Central memory CD8-positive, alpha-beta T cell (primary cell): ENCODE measurements at regions not wholly inside any gene's neighbourhood (a gene's known extent, or its start where the extent isn't known, plus 50 kb on each side); places are given as distances from the start of the nearest gene placed in this dataset.
"Not testable (repeated sequence)": the region's sequence is repeated elsewhere in the genome, so short reads cannot be mapped to it uniquely, and the experiment has no call there.

Source experiments
- ATAC-seq: fragments of 150-1000 bp; cut with Tn5 transposase; replicated peaks from 2 replicates; pipeline ENCODE4 v1.10.0; 2022; ENCODE audit warnings: mild to moderate bottlenecking, moderate FRiP score, moderate number of reproducible peaks; ENCODE audit not compliant: poor library complexity, severe bottlenecking; ENCODE audit errors: extremely low read depth
- DNase-seq, 2 donors: peaks; one replicate each; pipeline ENCODE4 v3.0.0; 2021; ENCODE audit warnings: low spot score in 2 of 2
- H3K27ac Mint-ChIP-seq: one replicate; pipeline ENCODE4 v1.8.0; 2022; ENCODE audit warnings: low read depth, mild to moderate bottlenecking, moderate library complexity, mixed read lengths
- H3K27me3 Mint-ChIP-seq: one replicate; pipeline ENCODE4 v1.8.0; 2022; ENCODE audit warnings: mixed read lengths
- H3K36me3 Mint-ChIP-seq: one replicate; pipeline ENCODE4 v1.8.0; 2022; ENCODE audit warnings: mild to moderate bottlenecking, moderate library complexity, mixed read lengths; ENCODE audit not compliant: insufficient read depth
- H3K4me1 Mint-ChIP-seq: one replicate; pipeline ENCODE4 v1.8.0; 2022; ENCODE audit warnings: mixed read lengths
- H3K4me3 Mint-ChIP-seq: one replicate; pipeline ENCODE4 v1.8.0; 2022; ENCODE audit warnings: mild to moderate bottlenecking, moderate library complexity, mixed read lengths
- H3K9me3 Mint-ChIP-seq: one replicate; pipeline ENCODE4 v1.8.0; 2022; ENCODE audit warnings: mixed read lengths

GRCh38 chr12:22826446-22826981, 201.5 kb downstream of the ETNK1 start:
- not testable (repeated sequence) for H3K27ac Mint-ChIP-seq, DNase-seq, H3K4me3 Mint-ChIP-seq, ATAC-seq, H3K36me3 Mint-ChIP-seq, H3K4me1 Mint-ChIP-seq, H3K9me3 Mint-ChIP-seq
- peaks cover 32% of the 10 kb centered on the region for H3K27me3 Mint-ChIP-seq

GRCh38 chr12:22828066-22828465, 203.1 kb downstream of the ETNK1 start:
- DNase-seq = no peak
- Mint-ChIP-seq H3K27me3 (peaks cover 32% of the 10 kb centered on the region), H3K4me1 (no peaks in the 10 kb centered on the region), H3K9me3 (no peaks in the 10 kb centered on the region), H3K4me3 (no peak overlapping the region), H3K36me3 (no peaks in the 10 kb centered on the region), H3K27ac (no peak overlapping the region)
- no peak for ATAC-seq

- Mint-ChIP-seq H3K27ac (no peak overlapping the region), H3K4me1 (no peaks in the 10 kb centered on the region), H3K36me3 (no peaks in the 10 kb centered on the region), H3K9me3 (no peaks in the 10 kb centered on the region), H3K27me3 (no peaks in the 10 kb centered on the region), H3K4me3 (no peak overlapping the region)
- ATAC-seq (no peak), DNase-seq (no peak)
Observed at GRCh38 chr12:22835431-22835830, 210.5 kb downstream of the ETNK1 start.

- Mint-ChIP-seq H3K27me3 (no peaks in the 10 kb centered on the region), H3K36me3 (peaks cover 2% of the 10 kb centered on the region), H3K4me1 (no peaks in the 10 kb centered on the region), H3K9me3 (no peaks in the 10 kb centered on the region), H3K4me3 (no peak overlapping the region), H3K27ac (no peak overlapping the region)
- ATAC-seq (no peak), DNase-seq (no peak)
Observed at GRCh38 chr12:22850185-22850584, 225.2 kb downstream of the ETNK1 start.

DNA sequence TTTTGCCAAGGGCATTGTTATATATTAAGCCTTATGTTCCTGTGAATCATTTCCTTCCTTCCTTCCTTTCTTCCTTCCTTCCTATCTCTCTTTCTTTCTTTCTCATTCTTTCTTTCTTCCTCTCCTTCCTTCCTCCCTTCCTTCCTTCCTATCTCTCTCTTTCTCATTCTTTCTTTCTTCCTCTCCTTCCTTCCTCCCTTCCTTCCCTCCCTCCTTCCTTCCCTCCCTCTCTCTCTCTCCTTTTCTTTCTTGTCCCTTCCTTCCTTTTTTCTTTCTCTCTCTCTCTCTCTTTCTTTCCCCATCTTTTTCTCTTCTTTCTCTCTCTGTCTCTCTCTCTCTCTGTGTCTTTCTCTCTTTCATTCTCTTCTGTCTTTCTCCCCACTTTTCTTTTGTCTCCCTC, 226.6 kb downstream of the ETNK1 start:
- Mint-ChIP-seq H3K27me3 (no peaks in the 10 kb centered on the region), H3K36me3 (peaks cover 2% of the 10 kb centered on the region), H3K27ac (no peak overlapping the region), H3K4me1 (no peaks in the 10 kb centered on the region), H3K4me3 (no peak overlapping the region), H3K9me3 (no peaks in the 10 kb centered on the region)
- DNase-seq = no peak
- no peak for ATAC-seq

DNA sequence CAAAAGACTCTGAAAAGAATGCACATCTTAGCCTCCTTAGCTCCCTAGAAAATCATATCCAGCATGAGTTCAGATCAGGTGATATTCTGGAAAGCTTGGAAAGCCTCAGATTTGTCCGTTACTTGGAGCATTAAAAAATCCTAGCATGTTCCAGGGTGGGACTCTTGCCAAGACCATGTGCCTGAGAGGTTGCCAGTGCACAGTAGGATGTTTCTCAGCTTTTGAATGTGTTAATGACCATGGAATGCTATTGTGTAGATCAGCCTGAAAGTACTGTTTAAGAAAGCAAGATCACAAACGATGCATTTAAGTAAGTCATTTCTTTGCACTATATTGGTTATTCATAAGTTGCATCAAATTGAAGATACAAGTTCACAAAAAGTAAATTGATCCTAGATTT, 230.5 kb downstream of the ETNK1 start:
- ATAC-seq = no peak
- peaks cover 4% of the 10 kb centered on the region for H3K36me3 Mint-ChIP-seq
- H3K4me1 Mint-ChIP-seq = no peaks in the 10 kb centered on the region

GRCh38 chr12:22856178-22856577, 231.2 kb downstream of the ETNK1 start:
- DNase-seq (no peak), ATAC-seq (no peak)
- Mint-ChIP-seq H3K4me3 (no peak overlapping the region), H3K9me3 (no peaks in the 10 kb centered on the region), H3K27ac (no peak overlapping the region), H3K27me3 (peaks cover 20% of the 10 kb centered on the region), H3K36me3 (peaks cover 4% of the 10 kb centered on the region), H3K4me1 (no peaks in the 10 kb centered on the region)

More for the DNA sequence above, 230.5 kb downstream of the ETNK1 start:
- Mint-ChIP-seq H3K27ac (no peak overlapping the region), H3K27me3 (peaks cover 20% of the 10 kb centered on the region), H3K9me3 (no peaks in the 10 kb centered on the region), H3K4me3 (no peak overlapping the region)
- DNase-seq = no peak

GRCh38 chr12:22858849-22859570, 234.0 kb downstream of the ETNK1 start:
- H3K36me3 Mint-ChIP-seq = peaks cover 3% of the 10 kb centered on the region
- no peak for ATAC-seq
- no peaks in the 10 kb centered on the region for H3K4me1 Mint-ChIP-seq
- H3K9me3 Mint-ChIP-seq = no peaks in the 10 kb centered on the region
- no peak overlapping the region for H3K4me3 Mint-ChIP-seq
- H3K27ac Mint-ChIP-seq = no peak overlapping the region
- DNase-seq = no peak
- H3K27me3 Mint-ChIP-seq = peaks cover 32% of the 10 kb centered on the region

GRCh38 chr12:22860926-22861325, 236.0 kb downstream of the ETNK1 start:
- Mint-ChIP-seq H3K9me3 (no peaks in the 10 kb centered on the region), H3K27me3 (peaks cover 32% of the 10 kb centered on the region), H3K27ac (no peak overlapping the region), H3K36me3 (peaks cover 3% of the 10 kb centered on the region), H3K4me1 (no peaks in the 10 kb centered on the region), H3K4me3 (no peak overlapping the region)
- DNase-seq (no peak), ATAC-seq (no peak)

GRCh38 chr12:22865822-22866221, 240.9 kb downstream of the ETNK1 start:
- Mint-ChIP-seq H3K4me3 (no peak overlapping the region), H3K27me3 (peaks cover 12% of the 10 kb centered on the region)

GRCh38 chr12:22866406-22866805, 241.4 kb downstream of the ETNK1 start:
- no peak overlapping the region for H3K27ac Mint-ChIP-seq
- DNase-seq (no peak), ATAC-seq (no peak)
- no peaks in the 10 kb centered on the region for H3K9me3 Mint-ChIP-seq
- H3K4me1 Mint-ChIP-seq = no peaks in the 10 kb centered on the region
- no peaks in the 10 kb centered on the region for H3K36me3 Mint-ChIP-seq
- peaks cover 12% of the 10 kb centered on the region for H3K27me3 Mint-ChIP-seq
- no peak overlapping the region for H3K4me3 Mint-ChIP-seq

More at GRCh38 chr12:22865822-22866221, 240.9 kb downstream of the ETNK1 start:
- no peak for DNase-seq
- H3K27ac Mint-ChIP-seq = no peak overlapping the region
- no peaks in the 10 kb centered on the region for H3K4me1 Mint-ChIP-seq
- H3K9me3 Mint-ChIP-seq = no peaks in the 10 kb centered on the region
- ATAC-seq = no peak
- no peaks in the 10 kb centered on the region for H3K36me3 Mint-ChIP-seq

DNA sequence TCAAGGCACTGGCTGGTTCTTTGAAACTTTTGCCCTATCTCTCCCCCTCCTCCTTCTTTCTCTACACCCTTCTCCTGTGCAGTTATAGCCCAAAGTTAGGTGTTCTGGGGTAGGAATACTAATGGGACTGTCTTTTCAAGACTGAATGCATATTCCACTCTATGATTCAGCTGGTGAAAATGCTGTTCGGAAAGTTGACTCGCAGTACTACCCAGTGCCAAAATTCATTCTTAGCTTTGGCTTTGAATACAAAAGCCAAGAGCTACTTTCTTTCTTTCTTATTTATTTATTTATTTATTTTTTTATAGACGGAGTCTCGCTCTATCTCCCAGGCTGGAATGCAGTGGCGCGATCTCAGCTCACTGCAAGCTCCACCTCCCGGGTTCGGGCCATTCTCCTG, 249.2 kb downstream of the ETNK1 start:
- Mint-ChIP-seq H3K36me3 (no peaks in the 10 kb centered on the region), H3K9me3 (peaks cover 6% of the 10 kb centered on the region), H3K4me1 (no peaks in the 10 kb centered on the region), H3K4me3 (no peak overlapping the region), H3K27ac (no peak overlapping the region), H3K27me3 (peaks cover 9% of the 10 kb centered on the region)
- DNase-seq (no peak), ATAC-seq (no peak)

GRCh38 chr12:22876262-22876661, 251.3 kb downstream of the ETNK1 start:
- no peak overlapping the region for H3K27ac Mint-ChIP-seq
- no peaks in the 10 kb centered on the region for H3K4me1 Mint-ChIP-seq
- no peak overlapping the region for H3K4me3 Mint-ChIP-seq
- H3K27me3 Mint-ChIP-seq = peaks cover 9% of the 10 kb centered on the region
- ATAC-seq (no peak), DNase-seq (no peak)
- peaks cover 6% of the 10 kb centered on the region for H3K9me3 Mint-ChIP-seq
- no peaks in the 10 kb centered on the region for H3K36me3 Mint-ChIP-seq
